GM18951 (cell line): ENCODE measurements at regions not wholly inside any gene's neighbourhood (a gene's known extent, or its start where the extent isn't known, plus 50 kb on each side); places are given as distances from the start of the nearest gene placed in this dataset.
"Not testable (repeated sequence)": the region's sequence is repeated elsewhere in the genome, so short reads cannot be mapped to it uniquely, and the experiment has no call there.

Source experiments
- POLR2A ChIP-seq: IDR thresholded peaks from 4 replicates; pipeline ENCODE4 v1.6.1; 2011; ENCODE audit warnings: mild to moderate bottlenecking; ENCODE audit not compliant: insufficient read length, insufficient read depth; ENCODE audit errors: extremely low read depth
- in situ Hi-C: fragments of 300-500 bp; cut with MboI; formaldehyde crosslinking; loops from one replicate; pipeline ENCODE4 v1.12.0; 2022; ENCODE audit warnings: low sequenced_read_pairs, mixed read lengths, inconsistent platforms; ENCODE audit not compliant: unreplicated experiment

GRCh38 chr2:89199453-89200246, 508.2 kb downstream of the RPIA start:
- in situ Hi-C loops, result loop anchor here (25.0 kb wide), 1 partner anchor 763 kb away; no protein-coding TSS in a partner anchor

GRCh38 chr2:89200247-89200527, 508.7 kb downstream of the RPIA start:
- in situ Hi-C loops, result loop anchor here (25.0 kb wide), 1 partner anchor 762 kb away; no protein-coding TSS in a partner anchor

- in situ Hi-C loops, result loop anchor here (25.0 kb wide), 1 partner anchor 760 kb away; no protein-coding TSS in a partner anchor
These were observed 511.0 kb downstream of the RPIA start for GRCh38 chr2:89202518-89202917.

- in situ Hi-C loops, result loop anchor here (25.0 kb wide), 1 partner anchor 757 kb away; no protein-coding TSS in a partner anchor
These were observed 513.7 kb downstream of the RPIA start for GRCh38 chr2:89205153-89205552.

GRCh38 chr2:89208144-89208932, 516.9 kb downstream of the RPIA start:
- in situ Hi-C loops, result loop anchor here (25.0 kb wide), 1 partner anchor 754 kb away; no protein-coding TSS in a partner anchor

- in situ Hi-C loops, result loop anchor here (25.0 kb wide), 1 partner anchor 749 kb away; no protein-coding TSS in a partner anchor
These were observed 521.7 kb downstream of the RPIA start for GRCh38 chr2:89213151-89213550.

- in situ Hi-C loops, result loop anchor here (25.0 kb wide), 1 partner anchor 748 kb away; no protein-coding TSS in a partner anchor
These were observed 522.3 kb downstream of the RPIA start for GRCh38 chr2:89213811-89214210.

- in situ Hi-C loops, result loop anchor here (25.0 kb wide), 1 partner anchor 741 kb away; no protein-coding TSS in a partner anchor
These were observed 530.0 kb downstream of the RPIA start for GRCh38 chr2:89221474-89221873.

GRCh38 chr2:89222063-89222732, 530.7 kb downstream of the RPIA start:
- TF ChIP-seq POLR2A, result peak; percentile 31
- in situ Hi-C loops, result loop anchor here (25.0 kb wide), 1 partner anchor 740 kb away; no protein-coding TSS in a partner anchor

- in situ Hi-C loops, result loop anchor here (25.0 kb wide), 1 partner anchor 737 kb away; no protein-coding TSS in a partner anchor
These were observed 533.3 kb downstream of the RPIA start for GRCh38 chr2:89224803-89225202.

GRCh38 chr2:89229979-89230378, 538.5 kb downstream of the RPIA start:
- in situ Hi-C loops, result not testable (repeated sequence)

- in situ Hi-C loops, result not testable (repeated sequence)
These were observed 539.8 kb downstream of the RPIA start for GRCh38 chr2:89231241-89231640.

GRCh38 chr2:89233931-89234330, 542.5 kb downstream of the RPIA start:
- in situ Hi-C loops, result not testable (repeated sequence)

GRCh38 chr2:89234818-89235466, 543.5 kb downstream of the RPIA start:
- in situ Hi-C loops, result not testable (repeated sequence)

- in situ Hi-C loops, result not testable (repeated sequence)
These were observed 545.5 kb downstream of the RPIA start for GRCh38 chr2:89236832-89237450.

- in situ Hi-C loops, result not testable (repeated sequence)
These were observed 546.3 kb downstream of the RPIA start for GRCh38 chr2:89237783-89238182.

- in situ Hi-C loops, result not testable (repeated sequence)
These were observed 551.7 kb downstream of the RPIA start for GRCh38 chr2:89243114-89243700.

GRCh38 chr2:89244407-89244806, 552.9 kb downstream of the RPIA start:
- in situ Hi-C loops, result not testable (repeated sequence)
